ENCODE measurements at regions not wholly inside any gene's neighbourhood (a gene's known extent, or its start where the extent isn't known, plus 50 kb on each side); places are given as distances from the start of the nearest gene placed in this dataset.

- H3K4me1 ChIP-seq (ENCODE audit: insufficient read depth, low read length, poor library complexity, severe bottlenecking), result no peaks in the 10 kb centered on the region
- TF ChIP-seq EZH2 (IDR thresholded peaks at IDR 0.05; ENCODE audit: borderline replicate concordance, low read depth, low read length, poor library complexity, severe bottlenecking), result no peak
- H3K36me3 ChIP-seq (ENCODE audit: insufficient read depth, low read length, poor library complexity, severe bottlenecking), result no peaks in the 10 kb centered on the region
- H3K4me3 ChIP-seq (ENCODE audit: low read depth, low read length, poor library complexity, severe bottlenecking), result no peak overlapping the region
- no peak overlapping the region for H3K27ac ChIP-seq (ENCODE audit: low read depth, low read length, poor library complexity, severe bottlenecking)
- ChIA-PET CTCF (no interaction called here), POLR2A (ENCODE audit: low non-redundant PET) (no interaction called here)
- no peak for DNase-seq (ENCODE audit: low spot score)
- BruUV-seq (replicated peaks), result no TSS peak
- peaks cover 26% of the 10 kb centered on the region for H3K9me3 ChIP-seq (ENCODE audit: low read depth, low read length, poor library complexity, severe bottlenecking)
- intact Hi-C loops (cut with micrococcal nuclease; ENCODE audit: unreplicated experiment), result no loop called here
- H3K27me3 ChIP-seq (replicated peaks; ENCODE audit: insufficient read depth, low read depth, low read length, poor library complexity), result no peaks in the 10 kb centered on the region
Observed at GRCh38 chr17:13435230-13435629, 166.5 kb downstream of the HS3ST3A1 start.

- Histone ChIP-seq H3K27me3 (replicated peaks; ENCODE audit: insufficient read depth, low read depth, low read length, poor library complexity) (no peaks in the 10 kb centered on the region), H3K4me3 (ENCODE audit: low read depth, low read length, poor library complexity, severe bottlenecking) (no peak overlapping the region), H3K27ac (ENCODE audit: low read depth, low read length, poor library complexity, severe bottlenecking) (no peak overlapping the region), H3K4me1 (ENCODE audit: insufficient read depth, low read length, poor library complexity, severe bottlenecking) (no peaks in the 10 kb centered on the region), H3K9me3 (ENCODE audit: low read depth, low read length, poor library complexity, severe bottlenecking) (peaks cover 22% of the 10 kb centered on the region), H3K36me3 (ENCODE audit: insufficient read depth, low read length, poor library complexity, severe bottlenecking) (no peaks in the 10 kb centered on the region)
- ChIA-PET CTCF (no interaction called here), POLR2A (ENCODE audit: low non-redundant PET) (no interaction called here)
- DNase-seq (ENCODE audit: low spot score), result no peak
- intact Hi-C loops (cut with micrococcal nuclease; ENCODE audit: unreplicated experiment), result no loop called here
- TF ChIP-seq CTCF (conservative IDR thresholded peaks at IDR 0.05; ENCODE audit: low read depth, low read length) (no peak), EZH2 (IDR thresholded peaks at IDR 0.05; ENCODE audit: borderline replicate concordance, low read depth, low read length, poor library complexity, severe bottlenecking) (no peak)
- no TSS peak for BruUV-seq (replicated peaks)
Observed at GRCh38 chr17:13429201-13429600, 172.5 kb downstream of the HS3ST3A1 start.

- Histone ChIP-seq H3K9me3 (ENCODE audit: low read depth, low read length, poor library complexity, severe bottlenecking) (peaks cover 19% of the 10 kb centered on the region), H3K27ac (ENCODE audit: low read depth, low read length, poor library complexity, severe bottlenecking) (no peak overlapping the region), H3K4me3 (ENCODE audit: low read depth, low read length, poor library complexity, severe bottlenecking) (no peak overlapping the region), H3K4me1 (ENCODE audit: insufficient read depth, low read length, poor library complexity, severe bottlenecking) (no peaks in the 10 kb centered on the region), H3K27me3 (replicated peaks; ENCODE audit: insufficient read depth, low read depth, low read length, poor library complexity) (no peaks in the 10 kb centered on the region), H3K36me3 (ENCODE audit: insufficient read depth, low read length, poor library complexity, severe bottlenecking) (no peaks in the 10 kb centered on the region)
- intact Hi-C loops (cut with micrococcal nuclease; ENCODE audit: unreplicated experiment), result no loop called here
- CTCF ChIA-PET, result no interaction called here
- BruUV-seq (replicated peaks), result no TSS peak
- no peak for TF ChIP-seq EZH2 (IDR thresholded peaks at IDR 0.05; ENCODE audit: borderline replicate concordance, low read depth, low read length, poor library complexity, severe bottlenecking)
- no peak for TF ChIP-seq CTCF (conservative IDR thresholded peaks at IDR 0.05; ENCODE audit: low read depth, low read length)
- POLR2A ChIA-PET (ENCODE audit: low non-redundant PET), result no interaction called here
- DNase-seq (ENCODE audit: low spot score), result no peak
Observed at GRCh38 chr17:13428611-13429042, 173.1 kb downstream of the HS3ST3A1 start.

- no peak overlapping the region for H3K4me3 ChIP-seq (ENCODE audit: low read depth, low read length, poor library complexity, severe bottlenecking)
- no peaks in the 10 kb centered on the region for H3K4me1 ChIP-seq (ENCODE audit: insufficient read depth, low read length, poor library complexity, severe bottlenecking)
- intact Hi-C loops (cut with micrococcal nuclease; ENCODE audit: unreplicated experiment), result no loop called here
- no peak overlapping the region for H3K27ac ChIP-seq (ENCODE audit: low read depth, low read length, poor library complexity, severe bottlenecking)
- H3K9me3 ChIP-seq (ENCODE audit: low read depth, low read length, poor library complexity, severe bottlenecking), result peaks cover 9% of the 10 kb centered on the region
- ChIA-PET CTCF (no interaction called here), POLR2A (ENCODE audit: low non-redundant PET) (no interaction called here)
- no peak for DNase-seq (ENCODE audit: low spot score)
- TF ChIP-seq CTCF (conservative IDR thresholded peaks at IDR 0.05; ENCODE audit: low read depth, low read length) (no peak), EZH2 (IDR thresholded peaks at IDR 0.05; ENCODE audit: borderline replicate concordance, low read depth, low read length, poor library complexity, severe bottlenecking) (no peak)
- no peaks in the 10 kb centered on the region for H3K36me3 ChIP-seq (ENCODE audit: insufficient read depth, low read length, poor library complexity, severe bottlenecking)
- no peaks in the 10 kb centered on the region for H3K27me3 ChIP-seq (replicated peaks; ENCODE audit: insufficient read depth, low read depth, low read length, poor library complexity)
- BruUV-seq (replicated peaks), result no TSS peak
Observed at GRCh38 chr17:13426991-13427390, 174.7 kb downstream of the HS3ST3A1 start.

Measured in A673 (cell line).